HCT116 (cell line): ENCODE measurements at regions not wholly inside any gene's neighbourhood (a gene's known extent, or its start where the extent isn't known, plus 50 kb on each side); places are given as distances from the start of the nearest gene placed in this dataset.

Experiments
- ATAC-seq: fragments of 200-7000 bp; cut with Tn5 transposase; 2 replicates; pipeline ENCODE4 v1.9.1; 2020; ENCODE audit warnings: mild to moderate bottlenecking, moderate library complexity
- BruUV-seq: library from RNA; stranded (reverse); fragments of 400-500 nt; replicated peaks from 2 replicates; lab custom pipeline; 2021; lab: Mats Ljungman, UMichigan
- CTCF ChIA-PET: fragments of 300-600 bp; sonication (Branson Sonifier 250); formaldehyde crosslinking; loops from one replicate; lab custom pipeline; 2021; ENCODE audit warnings: antibody characterized with exemption; lab: Charles Lee
- POLR2A ChIA-PET: fragments of 300-600, 350-600 bp; sonication (Branson Sonifier 250); formaldehyde crosslinking; loops from one replicate; lab custom pipeline; 2021; ENCODE audit warnings: antibody characterized with exemption; lab: Charles Lee
- RAD21 ChIA-PET, 2 experiments: fragments of 300-600 bp; sonication (Branson Sonifier 250); formaldehyde crosslinking; loops; one replicate each; lab custom pipeline; 2023; ENCODE audit warnings: low total read pairs in 2 of 2; ENCODE audit not compliant: uncharacterized antibody in 2 of 2, unreplicated experiment in 2 of 2, low non-redundant PET in 1 of 2; lab: Charles Lee
- DNase-seq: peaks from one replicate; pipeline ENCODE4 v3.0.0-alpha.2; 2010; ENCODE audit warnings: low read depth, low spot score
- H2AFZ ChIP-seq: fragments of 200-600 bp; shearing (Covaris generic), sonication (generic); 2 replicates; pipeline ENCODE4 v1.6.1; 2017; ENCODE audit warnings: low read depth, mixed run types, mixed read lengths, antibody characterized with exemption, low read length; ENCODE audit not compliant: poor library complexity, severe bottlenecking
- H3K27ac ChIP-seq: 2 replicates; pipeline ENCODE4 v1.5.1; 2012; ENCODE audit warnings: low read depth, low read length
- H3K27me3 ChIP-seq: fragments of 200-600 bp; sonication (generic); 2 replicates; pipeline ENCODE4 v1.6.1; 2016; ENCODE audit warnings: mixed run types, low read length, mixed read lengths; ENCODE audit not compliant: insufficient read depth
- H3K36me3 ChIP-seq, 2 experiments: fragments of 200-500 bp in 1 of 2; fragments of 200-600 bp in 1 of 2; sonication (Bioruptor generic) in 1 of 2; sonication (generic) in 1 of 2; 2 replicates each; pipeline versions ENCODE4 v1.5.1 to v1.6.1; 2014 to 2016; ENCODE audit warnings: low read length in 2 of 2, inconsistent platforms in 1 of 2, mixed read lengths in 1 of 2, mixed run types in 1 of 2; ENCODE audit not compliant: insufficient read depth in 2 of 2, control insufficient read depth in 1 of 2
- H3K4me1 ChIP-seq, 2 experiments: fragments of 200-600 bp in 1 of 2; sonication (generic) in 1 of 2; 2 replicates each; pipeline versions ENCODE4 v1.5.1 to v1.6.1; 2012 to 2017; ENCODE audit warnings: low read length in 2 of 2, inconsistent platforms in 1 of 2, mild to moderate bottlenecking in 1 of 2, mixed read lengths in 1 of 2, mixed run types in 1 of 2, moderate library complexity in 1 of 2; ENCODE audit not compliant: insufficient read depth in 2 of 2, control insufficient read depth in 1 of 2
- H3K4me2 ChIP-seq: fragments of 200-600 bp; sonication (generic); 2 replicates; pipeline ENCODE4 v1.6.1; 2017; ENCODE audit warnings: mixed run types, low read length, mixed read lengths
- H3K4me3 ChIP-seq, 2 experiments: fragments of 200-600 bp in 1 of 2; sonication (generic) in 1 of 2; replicated peaks in 1 of 2; 2 replicates each; pipeline ENCODE4 v1.5.1; 2011 to 2016; ENCODE audit warnings: low read length in 2 of 2, control low read depth in 1 of 2, low read depth in 1 of 2, mild to moderate bottlenecking in 1 of 2, mixed read lengths in 1 of 2, mixed run types in 1 of 2
- H3K79me2 ChIP-seq: fragments of 200-600 bp; sonication (generic); 2 replicates; pipeline ENCODE4 v1.6.1; 2017; ENCODE audit warnings: mild to moderate bottlenecking, mixed run types, low read length, moderate library complexity, mixed read lengths; ENCODE audit not compliant: insufficient read depth
- H3K9ac ChIP-seq: fragments of 200-600 bp; sonication (generic); 2 replicates; pipeline ENCODE4 v1.6.1; 2016; ENCODE audit warnings: low read length, mixed read lengths
- H3K9me2 ChIP-seq: fragments of 200-600 bp; sonication (generic), shearing (Covaris generic); 2 replicates; pipeline ENCODE4 v1.6.1; 2017; ENCODE audit warnings: mixed run types, mild to moderate bottlenecking, moderate library complexity; ENCODE audit not compliant: insufficient read depth
- H3K9me3 ChIP-seq, 2 experiments: fragments of 200-500 bp in 1 of 2; fragments of 200-600 bp in 1 of 2; sonication (Bioruptor generic) in 1 of 2; sonication (generic) in 1 of 2; 2 replicates each; pipeline ENCODE4 v1.6.1; 2014 to 2017; ENCODE audit warnings: low read length in 2 of 2, mixed read lengths in 2 of 2, inconsistent platforms in 1 of 2, low read depth in 1 of 2, mild to moderate bottlenecking in 1 of 2, mixed run types in 1 of 2, moderate library complexity in 1 of 2; ENCODE audit not compliant: control insufficient read depth in 1 of 2, insufficient read depth in 1 of 2
- H4K20me1 ChIP-seq: fragments of 200-600 bp; sonication (generic), shearing (Covaris generic); 2 replicates; pipeline ENCODE4 v1.6.1; 2017; ENCODE audit warnings: mixed run types, mild to moderate bottlenecking, moderate library complexity; ENCODE audit not compliant: insufficient read depth
- ATF3 ChIP-seq: IDR thresholded peaks from 2 replicates; pipeline ENCODE4 v1.6.1; 2012
- CBX3 ChIP-seq: IDR thresholded peaks from 2 replicates; pipeline ENCODE4 v1.6.1; 2012; ENCODE audit warnings: low read depth
- CEBPB ChIP-seq: IDR thresholded peaks from 2 replicates; pipeline ENCODE4 v1.6.1; 2012; ENCODE audit warnings: low read depth
- CTCF ChIP-seq, 3 experiments: fragments of 200-600 bp in 1 of 3; sonication (generic) in 1 of 3; IDR thresholded peaks in 2 of 3; conservative IDR thresholded peaks in 1 of 3; 2 replicates each; pipeline ENCODE4 v1.5.1; 2012 to 2017; ENCODE audit warnings: low read depth in 2 of 3, low read length in 2 of 3, antibody characterized with exemption in 1 of 3, borderline replicate concordance in 1 of 3, control low read depth in 1 of 3, mild to moderate bottlenecking in 1 of 3, mixed read lengths in 1 of 3, mixed run types in 1 of 3, moderate library complexity in 1 of 3; ENCODE audit not compliant: insufficient read depth in 1 of 3
- EGR1 ChIP-seq: IDR thresholded peaks from 2 replicates; pipeline ENCODE4 v1.6.1; 2012; ENCODE audit warnings: low read depth
- EZH2 ChIP-seq: fragments of 200-600 bp; sonication (generic); IDR thresholded peaks from 2 replicates; pipeline ENCODE4 v1.6.1; 2017; ENCODE audit warnings: antibody characterized with exemption, mixed run types
- EZH2phosphoT487 ChIP-seq: fragments of 200-600 bp; IDR thresholded peaks from 2 replicates; pipeline ENCODE4 v1.6.1; 2018; ENCODE audit warnings: antibody characterized with exemption, borderline replicate concordance
- FOSL1 ChIP-seq: IDR thresholded peaks from 2 replicates; pipeline ENCODE4 v1.6.1; 2012; ENCODE audit warnings: low read depth
- JUND ChIP-seq: IDR thresholded peaks from 2 replicates; pipeline ENCODE4 v1.6.1; 2012
- POLR2AphosphoS5 ChIP-seq: IDR thresholded peaks from 2 replicates; pipeline ENCODE4 v1.6.1; 2011; ENCODE audit warnings: mild to moderate bottlenecking, low read depth, low read length, moderate library complexity
- RAD21 ChIP-seq: IDR thresholded peaks from 2 replicates; pipeline ENCODE4 v1.6.1; 2012; ENCODE audit warnings: low read depth, mild to moderate bottlenecking
- REST ChIP-seq: IDR thresholded peaks from 2 replicates; pipeline ENCODE4 v1.6.1; 2012; ENCODE audit warnings: low read depth
- SIN3A ChIP-seq: IDR thresholded peaks from 2 replicates; pipeline ENCODE4 v1.6.1; 2012; ENCODE audit warnings: low read depth
- SP1 ChIP-seq: IDR thresholded peaks from 2 replicates; pipeline ENCODE4 v1.6.1; 2012; ENCODE audit warnings: low read depth
- SRF ChIP-seq: IDR thresholded peaks from 2 replicates; pipeline ENCODE4 v1.6.1; 2012; ENCODE audit warnings: low read depth
- TCF7L2 ChIP-seq: IDR thresholded peaks from 2 replicates; pipeline ENCODE4 v1.7.0; 2011; ENCODE audit warnings: borderline replicate concordance, inconsistent platforms; ENCODE audit not compliant: insufficient read depth, insufficient read length; ENCODE audit errors: extremely low read depth
- YY1 ChIP-seq: IDR thresholded peaks from 2 replicates; pipeline ENCODE4 v1.6.1; 2011; ENCODE audit warnings: low read length, low read depth, moderate library complexity, mild to moderate bottlenecking; ENCODE audit not compliant: insufficient replicate concordance; ENCODE audit errors: extremely low read depth
- ZBTB33 ChIP-seq: IDR thresholded peaks from 2 replicates; pipeline ENCODE4 v1.6.1; 2011; ENCODE audit warnings: mild to moderate bottlenecking, low read length, moderate library complexity; ENCODE audit not compliant: insufficient replicate concordance; ENCODE audit errors: extremely low read depth
- ZFX ChIP-seq: fragments of 450-650 bp; IDR thresholded peaks from 2 replicates; pipeline ENCODE4 v1.6.1; 2017
- ZNF274 ChIP-seq: fragments of 200-500 bp; sonication (Bioruptor generic); IDR thresholded peaks from 2 replicates; pipeline ENCODE4 v1.6.1; 2014; ENCODE audit warnings: mild to moderate bottlenecking, low read depth, low read length, inconsistent platforms
- intact Hi-C: fragments of 100-400 bp; cut with micrococcal nuclease; formaldehyde crosslinking; loops from 2 replicates; pipeline ENCODE4 v1.10.0; 2022

GRCh38 chr3:110593749-110594148 is 477.9 kb upstream of the NECTIN3 start:
- H3K9me3 ChIP-seq = no peaks in the 10 kb centered on the region
- no peaks in the 10 kb centered on the region for H3K79me2 ChIP-seq
- POLR2A ChIA-PET = no interaction called here
- intact Hi-C loops = no loop called here
- CTCF ChIA-PET = no interaction called here
- ATAC-seq (no peak), DNase-seq (no peak)
- H3K4me1 ChIP-seq = 0 out of 4 replicates have a peak, but pooled peaks cover 0 to 5% of the 10 kb centered on the region in 2 experiments
- RAD21 ChIA-PET = no interaction called here
- H3K27ac ChIP-seq = no peak overlapping the region
- BruUV-seq = no TSS peak
- peaks cover 0 to 7% of the 10 kb centered on the region in 2 experiments; a peak in 1 of 4 replicates for H3K36me3 ChIP-seq
- no peak overlapping the region for H3K9ac ChIP-seq
- H3K4me2 ChIP-seq = no peak overlapping the region
- no peaks in the 10 kb centered on the region for H4K20me1 ChIP-seq
- no peak overlapping the region for H2AFZ ChIP-seq
- H3K4me3 ChIP-seq = no peak overlapping the region
- no peaks in the 10 kb centered on the region for H3K27me3 ChIP-seq
- TF ChIP-seq SIN3A = no peak
- no peak for TF ChIP-seq ZBTB33
- no peak for TF ChIP-seq FOSL1
- no peak for TF ChIP-seq EZH2phosphoT487
- no peak for TF ChIP-seq CTCF (IDR thresholded peaks at IDR 0.05 in 2 of 3, conservative IDR thresholded peaks at IDR 0.05 in 1 of 3; ENCODE audit: borderline replicate concordance in 1 of 3, insufficient read depth in 1 of 3, low read depth in 2 of 3, low read length in 2 of 3)
- no peak for TF ChIP-seq TCF7L2
- no peak for TF ChIP-seq POLR2AphosphoS5
- no peak for TF ChIP-seq SRF
- no peak for TF ChIP-seq SP1
- no peak for TF ChIP-seq CEBPB
- no peak for TF ChIP-seq JUND
- TF ChIP-seq RAD21 = no peak
- no peak for TF ChIP-seq ATF3
- no peak for TF ChIP-seq EZH2
- no peak for TF ChIP-seq REST
- no peak for TF ChIP-seq CBX3
- no peak for TF ChIP-seq YY1
- TF ChIP-seq EGR1 = no peak
- no peak for TF ChIP-seq ZFX
- TF ChIP-seq ZNF274 = no peak
- no peaks in the 10 kb centered on the region for H3K9me2 ChIP-seq
